ENCODE measurements at regions not wholly inside any gene's neighbourhood (a gene's known extent, or its start where the extent isn't known, plus 50 kb on each side); places are given as distances from the start of the nearest gene placed in this dataset.

DNA sequence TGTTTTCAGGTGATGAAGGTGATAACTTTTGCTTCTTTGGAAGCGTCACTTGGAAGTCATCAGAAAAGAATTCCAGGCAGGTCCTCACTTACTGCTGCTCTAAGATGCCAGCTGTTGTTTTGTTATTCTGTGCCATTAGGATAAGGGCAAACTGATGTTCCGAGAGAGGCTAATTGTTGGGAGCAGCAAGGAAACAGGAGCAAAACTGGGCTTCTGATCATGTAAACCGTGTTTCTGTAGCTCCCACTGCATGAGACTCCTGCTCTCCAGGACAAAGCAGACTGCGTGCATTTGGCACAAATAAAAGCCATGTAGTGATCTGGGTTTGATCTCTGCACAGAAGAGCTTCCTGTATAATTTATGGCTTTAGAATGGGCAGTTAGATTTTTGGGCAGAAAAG is 248.2 kb downstream of the MAN2A1 start:
- no peak for TF ChIP-seq POLR2A (IDR thresholded peaks at IDR 0.05)
- TF ChIP-seq, protein P1, sequence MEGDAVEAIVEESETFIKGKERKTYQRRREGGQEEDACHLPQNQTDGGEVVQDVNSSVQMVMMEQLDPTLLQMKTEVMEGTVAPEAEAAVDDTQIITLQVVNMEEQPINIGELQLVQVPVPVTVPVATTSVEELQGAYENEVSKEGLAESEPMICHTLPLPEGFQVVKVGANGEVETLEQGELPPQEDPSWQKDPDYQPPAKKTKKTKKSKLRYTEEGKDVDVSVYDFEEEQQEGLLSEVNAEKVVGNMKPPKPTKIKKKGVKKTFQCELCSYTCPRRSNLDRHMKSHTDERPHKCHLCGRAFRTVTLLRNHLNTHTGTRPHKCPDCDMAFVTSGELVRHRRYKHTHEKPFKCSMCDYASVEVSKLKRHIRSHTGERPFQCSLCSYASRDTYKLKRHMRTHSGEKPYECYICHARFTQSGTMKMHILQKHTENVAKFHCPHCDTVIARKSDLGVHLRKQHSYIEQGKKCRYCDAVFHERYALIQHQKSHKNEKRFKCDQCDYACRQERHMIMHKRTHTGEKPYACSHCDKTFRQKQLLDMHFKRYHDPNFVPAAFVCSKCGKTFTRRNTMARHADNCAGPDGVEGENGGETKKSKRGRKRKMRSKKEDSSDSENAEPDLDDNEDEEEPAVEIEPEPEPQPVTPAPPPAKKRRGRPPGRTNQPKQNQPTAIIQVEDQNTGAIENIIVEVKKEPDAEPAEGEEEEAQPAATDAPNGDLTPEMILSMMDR (IDR thresholded peaks at IDR 0.05): no peak
- TF ChIP-seq POLR2AphosphoS5 (IDR thresholded peaks at IDR 0.05; ENCODE audit: insufficient read depth in 1 of 2, low read depth in 1 of 2): no peak
- Histone ChIP-seq H3K27ac (no peak overlapping the region), H3K4me3 (no peak overlapping the region), H3K27me3 (no peaks in the 10 kb centered on the region), H3K4me1 (no peaks in the 10 kb centered on the region), H3K9me3 (no peaks in the 10 kb centered on the region), H3K36me3 (no peaks in the 10 kb centered on the region)
- no peak for DNase-seq (ENCODE audit: extremely low spot score in 2 of 2)
- intact Hi-C loops (cut with DNase I): no loop called here

DNA sequence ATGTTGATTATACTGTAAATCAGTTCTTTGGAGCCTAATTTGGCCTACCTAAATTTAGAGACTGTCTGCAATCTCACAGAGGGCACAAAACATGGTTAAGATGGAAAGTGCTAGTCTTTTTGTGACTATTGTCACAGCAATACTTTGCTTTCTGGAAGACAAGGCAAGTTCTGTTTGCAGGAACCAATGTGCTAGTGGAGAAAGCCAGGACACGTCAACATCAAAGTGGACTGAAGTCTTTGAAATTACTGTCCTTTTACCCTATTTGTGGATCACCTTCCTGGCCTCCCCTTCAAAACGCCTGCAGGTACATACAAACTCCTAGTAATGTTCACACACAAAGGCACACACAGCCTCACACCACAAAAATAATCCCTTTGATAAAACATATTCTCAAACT is 248.7 kb downstream of the MAN2A1 start:
- Histone ChIP-seq H3K27me3 (no peaks in the 10 kb centered on the region), H3K4me3 (no peak overlapping the region)
- intact Hi-C loops (cut with DNase I): no loop called here

DNA sequence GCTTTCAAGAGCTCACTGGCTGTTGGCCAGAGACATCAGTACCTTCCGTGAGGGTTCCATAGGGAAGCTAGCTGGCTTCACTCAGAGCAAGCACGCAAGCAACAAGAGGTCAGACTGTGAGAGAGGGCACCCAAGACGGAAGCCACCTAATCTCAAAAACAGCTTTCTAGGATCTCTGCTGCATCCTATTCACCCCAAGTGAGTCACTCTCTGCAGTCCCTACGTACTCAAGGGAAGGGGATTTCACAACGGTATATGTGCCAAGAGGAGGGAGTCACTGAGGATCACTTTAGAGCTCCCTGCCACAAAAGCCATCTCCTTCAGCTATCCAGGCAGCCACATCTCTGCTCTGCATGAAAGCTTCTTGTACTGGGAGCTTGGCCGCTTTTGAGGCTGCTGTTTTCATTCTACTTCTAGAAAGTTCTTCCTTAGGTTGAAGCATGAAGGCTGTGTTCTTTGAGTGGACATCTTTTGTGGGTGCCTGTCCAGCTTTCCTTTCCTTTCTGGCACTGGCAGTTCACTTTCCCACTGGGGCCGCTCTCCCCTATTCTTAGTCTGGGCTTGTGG is 249.5 kb downstream of the MAN2A1 start:
- TF ChIP-seq, protein P1 (IDR thresholded peaks at IDR 0.05): no peak
- TF ChIP-seq POLR2AphosphoS5 (IDR thresholded peaks at IDR 0.05; ENCODE audit: insufficient read depth in 1 of 2, low read depth in 1 of 2) (no peak), POLR2A (IDR thresholded peaks at IDR 0.05) (no peak)
- Histone ChIP-seq H3K9me3 (no peaks in the 10 kb centered on the region), H3K27me3 (no peaks in the 10 kb centered on the region), H3K36me3 (no peaks in the 10 kb centered on the region), H3K4me1 (no peaks in the 10 kb centered on the region), H3K27ac (no peak overlapping the region), H3K4me3 (no peak overlapping the region)
- peak in 1 of 2 donors; percentile 54 for DNase-seq (ENCODE audit: extremely low spot score in 2 of 2)
- intact Hi-C loops (cut with DNase I): no loop called here

More for the DNA sequence above, 248.7 kb downstream of the MAN2A1 start:
- no peak for DNase-seq (ENCODE audit: extremely low spot score in 2 of 2)
- Histone ChIP-seq H3K4me1 (no peaks in the 10 kb centered on the region), H3K27ac (no peak overlapping the region), H3K36me3 (no peaks in the 10 kb centered on the region), H3K9me3 (no peaks in the 10 kb centered on the region)
- no peak for TF ChIP-seq POLR2A (IDR thresholded peaks at IDR 0.05)
- TF ChIP-seq POLR2AphosphoS5 (IDR thresholded peaks at IDR 0.05; ENCODE audit: insufficient read depth in 1 of 2, low read depth in 1 of 2): no peak
- TF ChIP-seq, protein P1 (IDR thresholded peaks at IDR 0.05): no peak

DNA sequence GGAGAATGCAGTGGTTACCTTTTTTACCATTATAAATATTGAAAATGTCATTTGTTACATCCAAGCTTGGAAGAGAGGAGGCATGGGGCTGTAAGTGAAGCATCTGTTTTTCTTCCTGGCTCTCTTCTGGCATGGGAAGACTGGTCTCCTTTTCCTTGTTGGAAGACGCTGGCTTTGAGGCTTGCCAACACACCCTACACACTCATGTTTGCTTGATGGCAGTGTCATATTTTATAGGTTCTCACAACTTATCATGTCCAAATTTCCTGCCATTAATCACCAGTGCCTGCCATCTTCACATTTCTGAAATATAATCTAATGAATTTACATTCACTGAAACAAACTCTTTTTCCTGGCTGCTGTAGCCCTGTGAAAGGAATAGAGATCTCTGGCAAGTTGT is 252.9 kb downstream of the MAN2A1 start:
- no peaks in the 10 kb centered on the region for H3K36me3 ChIP-seq
- no peaks in the 10 kb centered on the region for H3K27me3 ChIP-seq
- H3K4me1 ChIP-seq: no peaks in the 10 kb centered on the region
- H3K4me3 ChIP-seq: no peak overlapping the region
- TF ChIP-seq POLR2AphosphoS5 (IDR thresholded peaks at IDR 0.05; ENCODE audit: insufficient read depth in 1 of 2, low read depth in 1 of 2) (no peak), POLR2A (IDR thresholded peaks at IDR 0.05) (no peak)
- TF ChIP-seq, protein P1 (IDR thresholded peaks at IDR 0.05): no peak
- peak in 1 of 2 donors; percentile 32 for DNase-seq (ENCODE audit: extremely low spot score in 2 of 2)
- no peak overlapping the region for H3K27ac ChIP-seq
- intact Hi-C loops (cut with DNase I): no loop called here
- H3K9me3 ChIP-seq: no peaks in the 10 kb centered on the region

GRCh38 chr5:109943701-109944235 is 254.0 kb downstream of the MAN2A1 start:
- no peaks in the 10 kb centered on the region for H3K36me3 ChIP-seq
- TF ChIP-seq, protein P1 (IDR thresholded peaks at IDR 0.05): no peak
- TF ChIP-seq POLR2AphosphoS5 (IDR thresholded peaks at IDR 0.05; ENCODE audit: insufficient read depth in 1 of 2, low read depth in 1 of 2): no peak
- TF ChIP-seq POLR2A (IDR thresholded peaks at IDR 0.05): no peak
- intact Hi-C loops (cut with DNase I): no loop called here
- no peaks in the 10 kb centered on the region for H3K27me3 ChIP-seq
- H3K4me1 ChIP-seq: no peaks in the 10 kb centered on the region
- no peak overlapping the region for H3K27ac ChIP-seq
- no peak overlapping the region for H3K4me3 ChIP-seq
- peak in 1 of 2 donors; percentile 27 for DNase-seq (ENCODE audit: extremely low spot score in 2 of 2)
- H3K9me3 ChIP-seq: no peaks in the 10 kb centered on the region
